IMR-90 (cell line): ENCODE measurements at regions not wholly inside any gene's neighbourhood (a gene's known extent, or its start where the extent isn't known, plus 50 kb on each side); places are given as distances from the start of the nearest gene placed in this dataset.

Experiments used
- ATAC-seq: fragments of 200-7000 bp; cut with Tn5 transposase; 2 replicates; pipeline ENCODE4 v1.9.1; 2020; ENCODE audit warnings: low read depth, mild to moderate bottlenecking, moderate library complexity
- BruUV-seq: library from RNA; stranded (reverse); fragments of 400-500 nt; replicated peaks from 2 replicates; lab custom pipeline; 2021; lab: Mats Ljungman, UMichigan
- CTCF ChIA-PET: fragments of 300-600 bp; formaldehyde crosslinking; extraction: SDS; loops from one replicate; lab custom pipeline; 2021; ENCODE audit warnings: antibody characterized with exemption; lab: Yijun Ruan, JAX
- POLR2A ChIA-PET: fragments of 300-600 bp; sonication (Branson Sonifier 250); formaldehyde crosslinking; loops from one replicate; lab custom pipeline; 2022; ENCODE audit warnings: antibody characterized with exemption; ENCODE audit not compliant: unreplicated experiment; lab: Charles Lee
- DNase-seq: peaks from one replicate; pipeline ENCODE4 v3.0.0; 2013
- H2AFZ ChIP-seq: replicated peaks from 2 replicates; pipeline ENCODE3; 2013; ENCODE audit warnings: low read length, mild to moderate bottlenecking; ENCODE audit not compliant: poor library complexity
- H2AK5ac ChIP-seq: 2 replicates; pipeline ENCODE4 v1.6.1; 2013; ENCODE audit warnings: low read depth, low read length, inconsistent platforms
- H2AK9ac ChIP-seq: replicated peaks from 2 replicates; pipeline ENCODE3; 2013; ENCODE audit warnings: mild to moderate bottlenecking, low read depth, low read length, moderate library complexity; ENCODE audit not compliant: poor library complexity
- H2BK120ac ChIP-seq: 2 replicates; pipeline ENCODE4 v1.6.1; 2013; ENCODE audit warnings: low read depth, low read length, inconsistent platforms
- H2BK15ac ChIP-seq: 3 replicates; pipeline ENCODE4 v1.6.1; 2013; ENCODE audit warnings: low read depth, low read length, inconsistent platforms
- H2BK20ac ChIP-seq: 2 replicates; pipeline ENCODE4 v1.6.1; 2013; ENCODE audit warnings: low read depth, mild to moderate bottlenecking, inconsistent platforms, low read length, moderate library complexity
- H2BK5ac ChIP-seq: 2 replicates; pipeline ENCODE4 v1.6.1; 2013; ENCODE audit warnings: mild to moderate bottlenecking, low read depth, low read length, inconsistent platforms; ENCODE audit not compliant: poor library complexity, severe bottlenecking
- H3K14ac ChIP-seq: replicated peaks from 2 replicates; pipeline ENCODE4 v1.6.1; 2013; ENCODE audit warnings: low read depth, low read length, inconsistent platforms
- H3K18ac ChIP-seq: 2 replicates; pipeline ENCODE4 v1.6.1; 2013; ENCODE audit warnings: low read depth, low read length, control low read depth
- H3K23ac ChIP-seq: 2 replicates; pipeline ENCODE4 v1.6.1; 2013; ENCODE audit warnings: low read depth, low read length, inconsistent platforms
- H3K27ac ChIP-seq: 2 replicates; pipeline ENCODE4 v1.5.1; 2013; ENCODE audit warnings: mild to moderate bottlenecking, control low read depth, low read length; ENCODE audit not compliant: insufficient read depth
- H3K27me3 ChIP-seq: 2 replicates; pipeline ENCODE4 v1.6.1; 2013; ENCODE audit warnings: low read length; ENCODE audit not compliant: control insufficient read depth, insufficient read depth
- H3K36me3 ChIP-seq: 2 replicates; pipeline ENCODE4 v1.6.1; 2013; ENCODE audit warnings: low read length, mixed read lengths; ENCODE audit not compliant: control insufficient read depth, insufficient read depth
- H3K4ac ChIP-seq: 2 replicates; pipeline ENCODE4 v1.6.1; 2013; ENCODE audit warnings: low read depth, low read length, inconsistent platforms
- H3K4me1 ChIP-seq: 2 replicates; pipeline ENCODE4 v1.6.1; 2013; ENCODE audit warnings: low read length, mixed read lengths; ENCODE audit not compliant: control insufficient read depth, insufficient read depth
- H3K4me2 ChIP-seq: 2 replicates; pipeline ENCODE4 v1.6.1; 2013; ENCODE audit warnings: low read depth, mild to moderate bottlenecking, control low read depth, low read length, moderate library complexity
- H3K4me3 ChIP-seq: 2 replicates; pipeline ENCODE4 v1.5.1; 2013; ENCODE audit warnings: low read depth, mild to moderate bottlenecking, control low read depth, low read length, moderate library complexity; ENCODE audit not compliant: insufficient read depth
- H3K56ac ChIP-seq: 2 replicates; pipeline ENCODE4 v1.6.1; 2013; ENCODE audit warnings: low read length, inconsistent platforms; ENCODE audit not compliant: insufficient read depth; ENCODE audit errors: extremely low read depth
- H3K79me1 ChIP-seq, 2 experiments: 2 replicates each; pipeline ENCODE4 v1.6.1; 2013; ENCODE audit warnings: low read length in 2 of 2, inconsistent platforms in 1 of 2, low read depth in 1 of 2
- H3K9ac ChIP-seq: 2 replicates; pipeline ENCODE4 v1.6.1; 2013; ENCODE audit warnings: low read depth, low read length, control low read depth
- H3K9me1 ChIP-seq: 2 replicates; pipeline ENCODE4 v1.6.1; 2013; ENCODE audit warnings: low read length, inconsistent platforms; ENCODE audit not compliant: insufficient read depth
- H3K9me3 ChIP-seq: 2 replicates; pipeline ENCODE4 v1.6.1; 2013; ENCODE audit warnings: low read length; ENCODE audit not compliant: control insufficient read depth, insufficient read depth
- H4K20me1 ChIP-seq: 2 replicates; pipeline ENCODE4 v1.6.1; 2013; ENCODE audit warnings: low read length, inconsistent platforms; ENCODE audit not compliant: insufficient read depth
- H4K5ac ChIP-seq: 2 replicates; pipeline ENCODE4 v1.6.1; 2013; ENCODE audit warnings: mild to moderate bottlenecking, low read depth, low read length, control low read depth
- H4K8ac ChIP-seq, 2 experiments: 2 replicates each; pipeline ENCODE4 v1.6.1; 2013; ENCODE audit warnings: low read depth in 2 of 2, low read length in 2 of 2, control low read depth in 1 of 2, inconsistent platforms in 1 of 2
- H4K91ac ChIP-seq: 2 replicates; pipeline ENCODE4 v1.6.1; 2013; ENCODE audit warnings: low read depth, low read length, inconsistent platforms; ENCODE audit not compliant: insufficient read depth
- BHLHE40 ChIP-seq: fragments of 150-350 bp; IDR thresholded peaks from 2 replicates; pipeline ENCODE4 v1.6.1; 2016; ENCODE audit warnings: mild to moderate bottlenecking, low read depth, low read length
- CEBPB ChIP-seq: IDR thresholded peaks from 2 replicates; pipeline ENCODE4 v1.6.1; 2012; ENCODE audit warnings: low read depth, low read length, improper control_type of control experiment
- CHD1 ChIP-seq: IDR thresholded peaks from 2 replicates; pipeline ENCODE4 v1.6.1; 2012; ENCODE audit warnings: low read depth, low read length, improper control_type of control experiment
- FOS ChIP-seq: fragments of 150-350 bp; IDR thresholded peaks from 2 replicates; pipeline ENCODE4 v1.6.1; 2016; ENCODE audit warnings: low read depth, low read length
- MAFK ChIP-seq: IDR thresholded peaks from 2 replicates; pipeline ENCODE4 v1.6.1; 2012; ENCODE audit warnings: low read depth, low read length, improper control_type of control experiment
- MXI1 ChIP-seq: IDR thresholded peaks from 2 replicates; pipeline ENCODE4 v1.6.1; 2012; ENCODE audit warnings: low read depth, mild to moderate bottlenecking, low read length, moderate library complexity, borderline replicate concordance
- POLR2A ChIP-seq: IDR thresholded peaks from 2 replicates; pipeline ENCODE4 v1.6.1; 2012; ENCODE audit warnings: mild to moderate bottlenecking, low read depth, low read length
- RCOR1 ChIP-seq: IDR thresholded peaks from 2 replicates; pipeline ENCODE4 v1.6.1; 2012; ENCODE audit warnings: mild to moderate bottlenecking, low read length, improper control_type of control experiment; ENCODE audit not compliant: insufficient replicate concordance
- WGBS, 2 experiments: methylation state at CpG; one replicate each; pipeline versions ENCODE4 v1.1.5 to v1.1.7; 2013; ENCODE audit warnings: missing lambda C conversion rate in 2 of 2; ENCODE audit not compliant: insufficient read length in 1 of 2; ENCODE audit errors: extremely low coverage in 2 of 2; 5-methylcytosine and 5-hydroxymethylcytosine counted together
- dilution Hi-C: fragments of 300-500 bp; cut with HindIII; formaldehyde crosslinking; loops from one replicate; pipeline ENCODE4 v1.14.3; 2018; ENCODE audit warnings: low sequenced_read_pairs; ENCODE audit not compliant: unreplicated experiment
- in situ Hi-C: fragments of 300-500 bp; cut with MboI; formaldehyde crosslinking; loops from 3 replicates; pipeline ENCODE4 v1.14.3; 2019; ENCODE audit warnings: low sequenced_read_pairs, inconsistent platforms, mixed read lengths
- intact Hi-C: fragments of 100-400 bp; cut with micrococcal nuclease; formaldehyde crosslinking; loops from 2 replicates; pipeline ENCODE4 v1.10.0; 2022
- TF ChIP-seq, protein P1 (sequence below): fragments of 150-350 bp; IDR thresholded peaks from 2 replicates; pipeline ENCODE4 v1.6.1; 2017; ENCODE audit warnings: mild to moderate bottlenecking, antibody characterized with exemption, low read length, low read depth

DNA sequence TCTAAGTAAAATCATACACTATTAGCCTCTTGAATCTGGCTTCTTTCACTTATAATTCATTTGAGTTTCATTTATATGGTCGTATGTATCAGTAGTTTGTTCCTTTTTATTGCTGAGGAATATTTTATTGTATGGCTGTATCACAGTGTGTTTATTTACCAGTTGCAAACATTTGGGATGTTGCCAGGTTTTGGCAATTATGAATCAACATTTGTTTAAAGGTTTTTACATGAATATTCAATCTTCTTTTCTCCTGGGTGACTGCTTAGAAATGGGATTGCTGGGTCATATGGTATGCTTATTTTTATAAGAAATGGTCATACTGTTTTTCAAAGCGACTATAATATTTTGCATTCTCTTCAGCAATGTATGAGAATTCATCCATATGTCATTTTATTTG is 107.9 kb downstream of the PMAIP1 start:
- Histone ChIP-seq H3K27me3 (peaks cover 5% of the 10 kb centered on the region), H2AK9ac (no peak overlapping the region), H4K5ac (no peak overlapping the region), H3K56ac (no peak overlapping the region), H2BK15ac (no peak overlapping the region), H3K36me3 (no peaks in the 10 kb centered on the region), H3K27ac (no peak overlapping the region), H2BK5ac (no peak overlapping the region), H3K4me1 (no peaks in the 10 kb centered on the region), H3K9ac (no peak overlapping the region), H4K91ac (no peak overlapping the region), H3K4me2 (no peak overlapping the region), H3K4me3 (no peak overlapping the region), H3K18ac (no peak overlapping the region), H2AK5ac (no peak overlapping the region), H3K9me3 (peaks cover 5% of the 10 kb centered on the region; the same call in 1 of the 2 replicates), H3K79me1 (no peaks in the 10 kb centered on the region), H2BK120ac (no peak overlapping the region), H3K9me1 (no peaks in the 10 kb centered on the region), H3K14ac (no peak overlapping the region), H4K20me1 (no peaks in the 10 kb centered on the region), H2BK20ac (no peak overlapping the region), H3K4ac (no peak overlapping the region), H4K8ac (no peak overlapping the region), H3K23ac (no peak overlapping the region), H2AFZ (no peak overlapping the region)
- intact Hi-C loops (loop anchor here (5.0 kb wide), 1 partner anchor 180 kb away; no protein-coding TSS in a partner anchor), dilution Hi-C loops (no loop called here), in situ Hi-C loops (no loop called here)
- ChIA-PET CTCF (no interaction called here), POLR2A (no interaction called here)
- TF ChIP-seq CEBPB (no peak), BHLHE40 (no peak), MAFK (no peak), FOS (no peak), RCOR1 (no peak), POLR2A (no peak), CHD1 (no peak), MXI1 (no peak)
- TF ChIP-seq, protein P1, sequence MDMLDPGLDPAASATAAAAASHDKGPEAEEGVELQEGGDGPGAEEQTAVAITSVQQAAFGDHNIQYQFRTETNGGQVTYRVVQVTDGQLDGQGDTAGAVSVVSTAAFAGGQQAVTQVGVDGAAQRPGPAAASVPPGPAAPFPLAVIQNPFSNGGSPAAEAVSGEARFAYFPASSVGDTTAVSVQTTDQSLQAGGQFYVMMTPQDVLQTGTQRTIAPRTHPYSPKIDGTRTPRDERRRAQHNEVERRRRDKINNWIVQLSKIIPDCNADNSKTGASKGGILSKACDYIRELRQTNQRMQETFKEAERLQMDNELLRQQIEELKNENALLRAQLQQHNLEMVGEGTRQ: no peak
- WGBS, 2 experiments: no CpG with 5 or more reads among the region's 2 CpGs
- ATAC-seq: no peak
- no peak for DNase-seq
- no TSS peak for BruUV-seq
